Stomach (tissue), 8 donors: ENCODE measurements at regions not wholly inside any gene's neighbourhood (a gene's known extent, or its start where the extent isn't known, plus 50 kb on each side); places are given as distances from the start of the nearest gene placed in this dataset.

Source experiments
- DNase-seq, 2 donors: peaks; one replicate each; pipeline versions ENCODE4 v3.0.0 to v3.0.0-alpha.2; 2013 to 2019
- H3K27ac ChIP-seq, 5 donors: fragments of 200-600 bp in 4 of 5; sonication (generic) in 4 of 5; one replicate each; pipeline ENCODE4 v1.5.1; 2013 to 2019; ENCODE audit warnings: mild to moderate bottlenecking in 1 of 5, moderate library complexity in 1 of 5
- H3K27me3 ChIP-seq, 3 donors: fragments of 200-600 bp; sonication (generic); one replicate each; pipeline ENCODE4 v1.5.1; 2017 to 2019; ENCODE audit warnings: mixed run types in 1 of 3
- H3K36me3 ChIP-seq, 4 donors: fragments of 200-600 bp; sonication (generic); 1 replicate in 3 of 4; 2 replicates in 1 of 4; pipeline ENCODE4 v1.5.1; 2016 to 2019
- H3K4me1 ChIP-seq, 4 donors: fragments of 200-600 bp; sonication (generic); one replicate each; pipeline ENCODE4 v1.5.1; 2016 to 2019
- H3K4me3 ChIP-seq, 4 donors: fragments of 200-600 bp; sonication (generic) in 3 of 4; one replicate each; pipeline ENCODE4 v1.5.1; 2016 to 2019; ENCODE audit warnings: mild to moderate bottlenecking in 1 of 4
- H3K9me3 ChIP-seq, 4 donors: fragments of 200-600 bp; sonication (generic); one replicate each; pipeline ENCODE4 v1.5.1; 2016 to 2019
- CTCF ChIP-seq, 7 experiments: fragments of 450-650 bp in 4 of 7; fragments of 200-600 bp in 3 of 7; sonication (generic) in 3 of 7; IDR thresholded peaks; one replicate each; pipeline ENCODE4 v1.5.1; 2016 to 2019; ENCODE audit warnings: antibody characterized with exemption in 7 of 7, control low read depth in 2 of 7, mild to moderate bottlenecking in 1 of 7
- EP300 ChIP-seq: sonication (generic); formaldehyde crosslinking; IDR thresholded peaks from one replicate; pipeline ENCODE4 v1.6.1; 2017; ENCODE audit warnings: antibody characterized with exemption
- POLR2A ChIP-seq, 4 donors: fragments of 450-650 bp; IDR thresholded peaks; one replicate each; pipeline ENCODE4 v1.6.1; 2016; ENCODE audit warnings: antibody characterized with exemption in 4 of 4, control low read depth in 2 of 4, mild to moderate bottlenecking in 1 of 4, moderate library complexity in 1 of 4
- POLR2AphosphoS5 ChIP-seq, 3 donors: sonication (generic); formaldehyde crosslinking; IDR thresholded peaks; one replicate each; pipeline ENCODE4 v1.6.1; 2016; ENCODE audit warnings: antibody characterized with exemption in 3 of 3
- WGBS, 5 donors: extraction: QIAGEN DNeasy Blood & Tissue Kit in 3 of 5; methylation state at CpG; one replicate each; pipeline versions ENCODE4 v1.1.5 to v1.1.7; 2013 to 2018; 5-methylcytosine and 5-hydroxymethylcytosine counted together
- intact Hi-C: fragments of 100-400 bp; cut with DNase I; formaldehyde crosslinking; loops from one replicate; pipeline ENCODE4 v1.15.1; 2023; ENCODE audit warnings: low total_unique reads
- donor health status: healthy with polysubstance abuse.
- donor health status: Bipolar disorder and iron deficiency.
- donor health status: healthy.

GRCh38 chr4:52410971-52411370, 248.1 kb downstream of the USP46 start:
- no peaks in the 10 kb centered on the region for H3K4me1 ChIP-seq
- no peaks in the 10 kb centered on the region for H3K36me3 ChIP-seq
- H3K4me3 ChIP-seq = no peak overlapping the region
- DNase-seq = no peak
- H3K9me3 ChIP-seq = peaks cover 0 to 24% (median 17%) of the 10 kb centered on the region in 4 donors
- intact Hi-C loops = no loop called here
- no peak overlapping the region for H3K27ac ChIP-seq
- no peaks in the 10 kb centered on the region for H3K27me3 ChIP-seq
- 80 to 89% (median 83%) methylated on average over 3 of the region's 3 CpGs for WGBS, 5 donors
- no peak for TF ChIP-seq CTCF (IDR thresholded peaks at IDR 0.05)

GRCh38 chr4:52420330-52420729, 238.8 kb downstream of the USP46 start:
- 82 to 96% (median 88%) methylated on average over 4 to 5 of the region's 5 CpGs for WGBS, 5 donors
- no peak for TF ChIP-seq POLR2AphosphoS5 (IDR thresholded peaks at IDR 0.05)
- intact Hi-C loops = no loop called here

GRCh38 chr4:52421811-52422213, 237.3 kb downstream of the USP46 start:
- no peaks in the 10 kb centered on the region for H3K27me3 ChIP-seq
- no peaks in the 10 kb centered on the region for H3K36me3 ChIP-seq
- TF ChIP-seq POLR2AphosphoS5 (IDR thresholded peaks at IDR 0.05) (no peak), CTCF (IDR thresholded peaks at IDR 0.05) (no peak), POLR2A (IDR thresholded peaks at IDR 0.05) (no peak), EP300 (no peak)
- intact Hi-C loops = no loop called here
- H3K27ac ChIP-seq = no peak overlapping the region
- H3K4me3 ChIP-seq = no peak overlapping the region
- no peaks in the 10 kb centered on the region for H3K9me3 ChIP-seq
- no peaks in the 10 kb centered on the region for H3K4me1 ChIP-seq
- no peak for DNase-seq

More at GRCh38 chr4:52420330-52420729, 238.8 kb downstream of the USP46 start:
- Histone ChIP-seq H3K4me1 (no peaks in the 10 kb centered on the region), H3K27ac (no peak overlapping the region), H3K9me3 (no peaks in the 10 kb centered on the region), H3K4me3 (no peak overlapping the region), H3K36me3 (no peaks in the 10 kb centered on the region), H3K27me3 (no peaks in the 10 kb centered on the region)
- no peak for DNase-seq

- intact Hi-C loops = no loop called here
- WGBS, 5 donors = 78 to 91% (median 86%) methylated on average over 4 of the region's 4 CpGs
- no peak for TF ChIP-seq EP300
- no peak for TF ChIP-seq POLR2AphosphoS5 (IDR thresholded peaks at IDR 0.05)
- TF ChIP-seq CTCF (IDR thresholded peaks at IDR 0.05) = no peak
- no peak for TF ChIP-seq POLR2A (IDR thresholded peaks at IDR 0.05)
Observed at GRCh38 chr4:52423967-52424366, 235.1 kb downstream of the USP46 start.

GRCh38 chr4:52425751-52426326, 233.3 kb downstream of the USP46 start:
- no peak for TF ChIP-seq EP300
- no peak for TF ChIP-seq POLR2A (IDR thresholded peaks at IDR 0.05)
- no peak for TF ChIP-seq CTCF (IDR thresholded peaks at IDR 0.05)
- TF ChIP-seq POLR2AphosphoS5 (IDR thresholded peaks at IDR 0.05) = no peak
- no peaks in the 10 kb centered on the region for H3K9me3 ChIP-seq
- no peaks in the 10 kb centered on the region for H3K36me3 ChIP-seq
- no peak overlapping the region for H3K27ac ChIP-seq
- H3K4me1 ChIP-seq = no peaks in the 10 kb centered on the region
- H3K4me3 ChIP-seq = no peak overlapping the region
- no peaks in the 10 kb centered on the region for H3K27me3 ChIP-seq
- DNase-seq = peak in 1 of 2 donors; percentile 67
- WGBS, 5 donors = 47 to 72% (median 56%) methylated on average over 3 of the region's 3 CpGs
- intact Hi-C loops = no loop called here

More at GRCh38 chr4:52423967-52424366, 235.1 kb downstream of the USP46 start:
- DNase-seq = no peak
- Histone ChIP-seq H3K9me3 (no peaks in the 10 kb centered on the region), H3K27ac (no peak overlapping the region), H3K4me1 (no peaks in the 10 kb centered on the region), H3K36me3 (no peaks in the 10 kb centered on the region), H3K27me3 (no peaks in the 10 kb centered on the region), H3K4me3 (no peak overlapping the region)
